HCT116 (cell line): ENCODE measurements at regions not wholly inside any gene's neighbourhood (a gene's known extent, or its start where the extent isn't known, plus 50 kb on each side); places are given as distances from the start of the nearest gene placed in this dataset.

Experiments used
- ATF3 ChIP-seq: IDR thresholded peaks from 2 replicates; pipeline ENCODE4 v1.6.1; 2012
- CBX3 ChIP-seq: IDR thresholded peaks from 2 replicates; pipeline ENCODE4 v1.6.1; 2012; ENCODE audit warnings: low read depth
- CEBPB ChIP-seq: IDR thresholded peaks from 2 replicates; pipeline ENCODE4 v1.6.1; 2012; ENCODE audit warnings: low read depth
- EZH2 ChIP-seq: fragments of 200-600 bp; sonication (generic); IDR thresholded peaks from 2 replicates; pipeline ENCODE4 v1.6.1; 2017; ENCODE audit warnings: antibody characterized with exemption, mixed run types
- JUND ChIP-seq: IDR thresholded peaks from 2 replicates; pipeline ENCODE4 v1.6.1; 2012
- MAX ChIP-seq: IDR thresholded peaks from 2 replicates; pipeline ENCODE4 v1.6.1; 2012
- POLR2A ChIP-seq: IDR thresholded peaks from 2 replicates; pipeline ENCODE4 v1.7.0; 2011; ENCODE audit warnings: borderline replicate concordance; ENCODE audit not compliant: insufficient read depth, insufficient read length; ENCODE audit errors: extremely low read depth
- POLR2AphosphoS5 ChIP-seq: IDR thresholded peaks from 2 replicates; pipeline ENCODE4 v1.6.1; 2011; ENCODE audit warnings: mild to moderate bottlenecking, low read depth, low read length, moderate library complexity
- RAD21 ChIP-seq: IDR thresholded peaks from 2 replicates; pipeline ENCODE4 v1.6.1; 2012; ENCODE audit warnings: low read depth, mild to moderate bottlenecking
- SIN3A ChIP-seq: IDR thresholded peaks from 2 replicates; pipeline ENCODE4 v1.6.1; 2012; ENCODE audit warnings: low read depth
- SP1 ChIP-seq: IDR thresholded peaks from 2 replicates; pipeline ENCODE4 v1.6.1; 2012; ENCODE audit warnings: low read depth
- ZNF274 ChIP-seq: fragments of 200-500 bp; sonication (Bioruptor generic); IDR thresholded peaks from 2 replicates; pipeline ENCODE4 v1.6.1; 2014; ENCODE audit warnings: mild to moderate bottlenecking, low read depth, low read length, inconsistent platforms
- TF ChIP-seq, protein P1 (sequence below), 3 experiments: fragments of 200-600 bp in 1 of 3; sonication (generic) in 1 of 3; IDR thresholded peaks in 2 of 3; conservative IDR thresholded peaks in 1 of 3; 2 replicates each; pipeline ENCODE4 v1.5.1; 2012 to 2017; ENCODE audit warnings: low read depth in 2 of 3, low read length in 2 of 3, antibody characterized with exemption in 1 of 3, borderline replicate concordance in 1 of 3, control low read depth in 1 of 3, mild to moderate bottlenecking in 1 of 3, mixed read lengths in 1 of 3, mixed run types in 1 of 3, moderate library complexity in 1 of 3; ENCODE audit not compliant: insufficient read depth in 1 of 3
- TF ChIP-seq, protein P2 (sequence below): IDR thresholded peaks from 2 replicates; pipeline ENCODE4 v1.6.1; 2012; ENCODE audit warnings: low read depth

- TF ChIP-seq, protein P1, sequence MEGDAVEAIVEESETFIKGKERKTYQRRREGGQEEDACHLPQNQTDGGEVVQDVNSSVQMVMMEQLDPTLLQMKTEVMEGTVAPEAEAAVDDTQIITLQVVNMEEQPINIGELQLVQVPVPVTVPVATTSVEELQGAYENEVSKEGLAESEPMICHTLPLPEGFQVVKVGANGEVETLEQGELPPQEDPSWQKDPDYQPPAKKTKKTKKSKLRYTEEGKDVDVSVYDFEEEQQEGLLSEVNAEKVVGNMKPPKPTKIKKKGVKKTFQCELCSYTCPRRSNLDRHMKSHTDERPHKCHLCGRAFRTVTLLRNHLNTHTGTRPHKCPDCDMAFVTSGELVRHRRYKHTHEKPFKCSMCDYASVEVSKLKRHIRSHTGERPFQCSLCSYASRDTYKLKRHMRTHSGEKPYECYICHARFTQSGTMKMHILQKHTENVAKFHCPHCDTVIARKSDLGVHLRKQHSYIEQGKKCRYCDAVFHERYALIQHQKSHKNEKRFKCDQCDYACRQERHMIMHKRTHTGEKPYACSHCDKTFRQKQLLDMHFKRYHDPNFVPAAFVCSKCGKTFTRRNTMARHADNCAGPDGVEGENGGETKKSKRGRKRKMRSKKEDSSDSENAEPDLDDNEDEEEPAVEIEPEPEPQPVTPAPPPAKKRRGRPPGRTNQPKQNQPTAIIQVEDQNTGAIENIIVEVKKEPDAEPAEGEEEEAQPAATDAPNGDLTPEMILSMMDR (IDR thresholded peaks at IDR 0.05 in 2 of 3, conservative IDR thresholded peaks at IDR 0.05 in 1 of 3; ENCODE audit: borderline replicate concordance in 1 of 3, insufficient read depth in 1 of 3, low read depth in 2 of 3, low read length in 2 of 3), result no peak
- TF ChIP-seq JUND, result no peak
- no peak for TF ChIP-seq ATF3
- TF ChIP-seq, protein P2, sequence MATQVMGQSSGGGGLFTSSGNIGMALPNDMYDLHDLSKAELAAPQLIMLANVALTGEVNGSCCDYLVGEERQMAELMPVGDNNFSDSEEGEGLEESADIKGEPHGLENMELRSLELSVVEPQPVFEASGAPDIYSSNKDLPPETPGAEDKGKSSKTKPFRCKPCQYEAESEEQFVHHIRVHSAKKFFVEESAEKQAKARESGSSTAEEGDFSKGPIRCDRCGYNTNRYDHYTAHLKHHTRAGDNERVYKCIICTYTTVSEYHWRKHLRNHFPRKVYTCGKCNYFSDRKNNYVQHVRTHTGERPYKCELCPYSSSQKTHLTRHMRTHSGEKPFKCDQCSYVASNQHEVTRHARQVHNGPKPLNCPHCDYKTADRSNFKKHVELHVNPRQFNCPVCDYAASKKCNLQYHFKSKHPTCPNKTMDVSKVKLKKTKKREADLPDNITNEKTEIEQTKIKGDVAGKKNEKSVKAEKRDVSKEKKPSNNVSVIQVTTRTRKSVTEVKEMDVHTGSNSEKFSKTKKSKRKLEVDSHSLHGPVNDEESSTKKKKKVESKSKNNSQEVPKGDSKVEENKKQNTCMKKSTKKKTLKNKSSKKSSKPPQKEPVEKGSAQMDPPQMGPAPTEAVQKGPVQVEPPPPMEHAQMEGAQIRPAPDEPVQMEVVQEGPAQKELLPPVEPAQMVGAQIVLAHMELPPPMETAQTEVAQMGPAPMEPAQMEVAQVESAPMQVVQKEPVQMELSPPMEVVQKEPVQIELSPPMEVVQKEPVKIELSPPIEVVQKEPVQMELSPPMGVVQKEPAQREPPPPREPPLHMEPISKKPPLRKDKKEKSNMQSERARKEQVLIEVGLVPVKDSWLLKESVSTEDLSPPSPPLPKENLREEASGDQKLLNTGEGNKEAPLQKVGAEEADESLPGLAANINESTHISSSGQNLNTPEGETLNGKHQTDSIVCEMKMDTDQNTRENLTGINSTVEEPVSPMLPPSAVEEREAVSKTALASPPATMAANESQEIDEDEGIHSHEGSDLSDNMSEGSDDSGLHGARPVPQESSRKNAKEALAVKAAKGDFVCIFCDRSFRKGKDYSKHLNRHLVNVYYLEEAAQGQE, result no peak
- TF ChIP-seq RAD21, result no peak
- TF ChIP-seq POLR2A, result no peak
- TF ChIP-seq POLR2AphosphoS5, result no peak
- TF ChIP-seq EZH2, result no peak
- TF ChIP-seq ZNF274, result no peak
- TF ChIP-seq CBX3, result no peak
- no peak for TF ChIP-seq SP1
- no peak for TF ChIP-seq SIN3A
- no peak for TF ChIP-seq CEBPB
- no peak for TF ChIP-seq MAX
Observed at GRCh38 chr5:44663991-44664710, 144.6 kb upstream of the MRPS30 start.
